BJ (cell line): ENCODE measurements at regions not wholly inside any gene's neighbourhood (a gene's known extent, or its start where the extent isn't known, plus 50 kb on each side); places are given as distances from the start of the nearest gene placed in this dataset.

Experiments
- CTCF ChIA-PET: fragments of 350-600 bp; formaldehyde crosslinking; extraction: SDS; loops from one replicate; lab custom pipeline; 2021; ENCODE audit warnings: antibody characterized with exemption, inconsistent platforms; lab: Yijun Ruan, JAX
- POLR2A ChIA-PET: fragments of 300-600 bp; sonication (Branson Sonifier 250); formaldehyde crosslinking; extraction: SDS; loops from one replicate; lab custom pipeline; 2021; ENCODE audit warnings: antibody characterized with exemption; lab: Charles Lee
- DNase-seq: peaks from one replicate; pipeline ENCODE4 v3.0.0-alpha.2; 2011; ENCODE audit warnings: low read depth
- H3K27me3 ChIP-seq: 2 replicates; pipeline ENCODE4 v1.6.0; 2011; ENCODE audit warnings: low read length; ENCODE audit not compliant: control insufficient read depth, insufficient read depth
- H3K36me3 ChIP-seq: 2 replicates; pipeline ENCODE4 v1.5.1; 2011; ENCODE audit warnings: low read length; ENCODE audit not compliant: control insufficient read depth, insufficient read depth
- H3K4me3 ChIP-seq: 2 replicates; pipeline ENCODE4 v1.5.1; 2011; ENCODE audit warnings: low read depth, mild to moderate bottlenecking, control low read depth, low read length
- CTCF ChIP-seq: IDR thresholded peaks from 2 replicates; pipeline ENCODE4 v1.5.1; 2011; ENCODE audit warnings: low read depth, mild to moderate bottlenecking, control low read depth, inconsistent platforms, low read length, moderate library complexity; ENCODE audit not compliant: insufficient read depth

- ChIA-PET POLR2A (no interaction called here), CTCF (interaction anchor here (0.6 to 1.5 kb wide), 6 partner anchors 11 to 659 kb away, joined by 3 to 4 read pairs (median 3); no protein-coding TSS in a partner anchor)
- Histone ChIP-seq H3K27me3 (no peaks in the 10 kb centered on the region), H3K4me3 (peak overlapping the region; percentile 11), H3K36me3 (no peaks in the 10 kb centered on the region)
- TF ChIP-seq CTCF = peak; percentile 44
- DNase-seq = no peak
Measured at GRCh38 chr11:122556605-122557004, 98.9 kb upstream of the UBASH3B start.

- Histone ChIP-seq H3K4me3 (no peak overlapping the region), H3K27me3 (peaks cover 4% of the 10 kb centered on the region; the same call in 1 of the 2 replicates), H3K36me3 (no peaks in the 10 kb centered on the region)
- ChIA-PET CTCF (interaction anchor here (1.2 kb wide), 1 partner anchor 13 kb away, joined by 4 read pairs; no protein-coding TSS in a partner anchor), POLR2A (no interaction called here)
- DNase-seq = no peak
- TF ChIP-seq CTCF = no peak
Measured at GRCh38 chr11:122538060-122538459, 117.5 kb upstream of the UBASH3B start.

- no peak for TF ChIP-seq CTCF
- Histone ChIP-seq H3K36me3 (no peaks in the 10 kb centered on the region), H3K27me3 (peaks cover 7% of the 10 kb centered on the region), H3K4me3 (no peak overlapping the region)
- no peak for DNase-seq
- CTCF ChIA-PET = interaction anchor here (1.1 to 1.4 kb wide), 2 partner anchors 12 to 31 kb away, joined by 3 to 4 read pairs; no protein-coding TSS in a partner anchor
- POLR2A ChIA-PET = no interaction called here
Measured at GRCh38 chr11:122524898-122525297, 130.6 kb upstream of the UBASH3B start.

GRCh38 chr11:122523846-122524805 lies 131.4 kb upstream of the UBASH3B start:
- H3K27me3 ChIP-seq = peaks cover 7% of the 10 kb centered on the region

More at GRCh38 chr11:122523846-122524805, 131.4 kb upstream of the UBASH3B start:
- no peak overlapping the region for H3K4me3 ChIP-seq
- no peaks in the 10 kb centered on the region for H3K36me3 ChIP-seq
- CTCF ChIA-PET = interaction anchor here (0.6 to 1.4 kb wide), 2 partner anchors 32 to 1210 kb away, joined by 3 to 4 read pairs; no protein-coding TSS in a partner anchor
- POLR2A ChIA-PET = no interaction called here
- TF ChIP-seq CTCF = no peak
- DNase-seq = peak; percentile 58
